ENCODE measurements at regions not wholly inside any gene's neighbourhood (a gene's known extent, or its start where the extent isn't known, plus 50 kb on each side); places are given as distances from the start of the nearest gene placed in this dataset.

DNA sequence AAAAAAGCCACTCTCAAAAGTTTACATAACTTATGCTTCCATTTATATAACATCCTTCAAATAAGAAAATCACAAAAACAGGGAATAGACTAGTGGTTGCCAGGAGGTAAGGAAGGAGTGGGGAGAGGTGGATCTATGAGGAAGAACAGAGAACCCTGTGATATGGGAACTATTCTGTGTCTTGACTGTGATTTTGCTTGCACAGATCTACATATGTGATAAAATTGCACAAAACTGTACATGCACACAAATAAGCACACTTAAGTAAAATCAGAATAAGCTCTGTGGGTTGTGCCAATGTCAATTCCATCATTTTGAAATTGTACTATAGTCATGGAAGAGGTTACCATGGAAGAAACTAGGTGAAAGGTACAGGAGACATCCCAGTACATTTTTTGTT lies 121.6 kb upstream of the SGCG start:
- TF ChIP-seq SP1 (IDR thresholded peaks at IDR 0.05; ENCODE audit: low read depth) (no peak), POLR2A (IDR thresholded peaks at IDR 0.05; ENCODE audit: borderline replicate concordance, extremely low read depth, insufficient read depth, insufficient read length) (no peak), EZH2phosphoT487 (IDR thresholded peaks at IDR 0.05; ENCODE audit: borderline replicate concordance) (no peak), YY1 (IDR thresholded peaks at IDR 0.05; ENCODE audit: extremely low read depth, insufficient replicate concordance, low read depth, low read length) (no peak), EGR1 (IDR thresholded peaks at IDR 0.05; ENCODE audit: low read depth) (no peak)

All from HCT116 (cell line).